Common myeloid progenitor, CD34-positive (primary cell): ENCODE measurements at regions not wholly inside any gene's neighbourhood (a gene's known extent, or its start where the extent isn't known, plus 50 kb on each side); places are given as distances from the start of the nearest gene placed in this dataset.

Experiments
- CTCF ChIA-PET: fragments of 350-600 bp; sonication (Branson Sonifier 250); formaldehyde crosslinking; loops from one replicate; lab custom pipeline; 2021; ENCODE audit warnings: antibody characterized with exemption; lab: Charles Lee
- POLR2A ChIA-PET: fragments of 350-600 bp; sonication (Branson Sonifier 250); formaldehyde crosslinking; loops from one replicate; lab custom pipeline; 2021; ENCODE audit warnings: antibody characterized with exemption; lab: Charles Lee
- DNase-seq, 3 donors: peaks; one replicate each; pipeline versions ENCODE4 v3.0.0 to v3.0.0-alpha.2; 2013
- H3K27ac ChIP-seq, 2 experiments: 1 replicate in 1 of 2; 2 replicates in 1 of 2; pipeline ENCODE4 v1.7.0; 2013; ENCODE audit warnings: inconsistent platforms in 2 of 2, low read length in 2 of 2, mild to moderate bottlenecking in 2 of 2, low read depth in 1 of 2, moderate library complexity in 1 of 2; ENCODE audit not compliant: severe bottlenecking in 2 of 2, insufficient read depth in 1 of 2, poor library complexity in 1 of 2
- H3K27me3 ChIP-seq, 5 experiments: replicated peaks in 2 of 5; 1 replicate in 3 of 5; 2 replicates in 2 of 5; pipeline versions ENCODE4 v1.6.1 to v1.7.0; 2013; ENCODE audit warnings: low read length in 4 of 5, mild to moderate bottlenecking in 2 of 5, moderate library complexity in 2 of 5, inconsistent platforms in 1 of 5; ENCODE audit not compliant: insufficient read depth in 5 of 5, control insufficient read depth in 4 of 5
- H3K36me3 ChIP-seq, 4 experiments: 1 replicate in 2 of 4; 2 replicates in 2 of 4; pipeline versions ENCODE4 v1.6.1 to v1.7.0; 2013; ENCODE audit warnings: low read length in 3 of 4, control low read depth in 1 of 4, mild to moderate bottlenecking in 1 of 4; ENCODE audit not compliant: control insufficient read depth in 4 of 4, insufficient read depth in 4 of 4
- H3K4me1 ChIP-seq, 4 experiments: 1 replicate in 3 of 4; 2 replicates in 1 of 4; pipeline versions ENCODE4 v1.6.1 to v1.7.1; 2013; ENCODE audit warnings: low read length in 3 of 4, mild to moderate bottlenecking in 3 of 4, control low read depth in 1 of 4, inconsistent platforms in 1 of 4, moderate library complexity in 1 of 4; ENCODE audit not compliant: control insufficient read depth in 4 of 4, insufficient read depth in 4 of 4; ENCODE audit errors: control extremely low read depth in 1 of 4
- H3K4me3 ChIP-seq, 7 experiments: 1 replicate in 4 of 7; 2 replicates in 3 of 7; pipeline versions ENCODE4 v1.5.1 to v1.7.0; 2013; ENCODE audit warnings: mild to moderate bottlenecking in 7 of 7, low read length in 6 of 7, moderate library complexity in 6 of 7, inconsistent platforms in 2 of 7, low read depth in 2 of 7, control low read depth in 1 of 7; ENCODE audit not compliant: insufficient read depth in 4 of 7, control insufficient read depth in 1 of 7; ENCODE audit errors: extremely low read depth in 1 of 7
- H3K9me3 ChIP-seq, 5 experiments: 1 replicate in 4 of 5; 2 replicates in 1 of 5; pipeline versions ENCODE4 v1.6.1 to v1.7.1; 2013; ENCODE audit warnings: low read length in 4 of 5, mild to moderate bottlenecking in 2 of 5, inconsistent platforms in 1 of 5, low read depth in 1 of 5, moderate library complexity in 1 of 5; ENCODE audit not compliant: control insufficient read depth in 4 of 5, insufficient read depth in 2 of 5; ENCODE audit errors: control extremely low read depth in 1 of 5
- WGBS: methylation state at CpG from one replicate; pipeline ENCODE4 v1.1.5; 2013; ENCODE audit not compliant: insufficient coverage; 5-methylcytosine and 5-hydroxymethylcytosine counted together

GRCh38 chr7:46979439-46979838 lies 602.5 kb downstream of the TNS3 start:
- Histone ChIP-seq H3K9me3 (no peaks in the 10 kb centered on the region), H3K27ac (no peak overlapping the region), H3K4me1 (no peaks in the 10 kb centered on the region), H3K36me3 (no peaks in the 10 kb centered on the region), H3K27me3 (no peaks in the 10 kb centered on the region), H3K4me3 (no peak overlapping the region)
- no peak for DNase-seq
- WGBS = no CpG with 5 or more reads among the region's 1 CpG
- POLR2A ChIA-PET = interaction anchor here (0.7 kb wide), 1 partner anchor 17 kb away, joined by 3 read pairs; no protein-coding TSS in a partner anchor
- CTCF ChIA-PET = no interaction called here

DNA sequence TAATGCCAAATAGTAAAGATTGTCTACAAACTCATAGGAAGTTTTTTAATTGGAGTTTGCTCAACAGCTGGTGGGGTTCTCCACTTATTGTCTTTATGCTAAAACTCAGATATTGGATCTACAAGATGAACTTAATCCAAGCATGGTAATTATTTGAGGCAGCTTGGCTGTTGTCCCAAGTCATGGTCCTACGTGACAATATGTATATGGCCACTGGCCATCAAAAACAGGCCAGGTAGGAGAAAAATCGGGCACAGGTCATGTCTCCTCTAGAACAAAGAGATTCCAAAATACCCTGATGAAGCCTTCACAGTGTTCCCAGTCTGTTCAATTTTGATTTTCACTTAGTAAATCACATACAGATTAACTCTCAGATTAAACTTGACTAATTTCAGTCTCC lies 606.4 kb downstream of the TNS3 start:
- POLR2A ChIA-PET = no interaction called here
- WGBS = 88% methylated on average over 2 of the region's 2 CpGs
- H3K4me3 ChIP-seq = no peak overlapping the region
- H3K4me1 ChIP-seq = no peaks in the 10 kb centered on the region
- H3K27me3 ChIP-seq = no peaks in the 10 kb centered on the region
- H3K36me3 ChIP-seq = no peaks in the 10 kb centered on the region
- H3K9me3 ChIP-seq = no peaks in the 10 kb centered on the region
- H3K27ac ChIP-seq = no peak overlapping the region
- CTCF ChIA-PET = no interaction called here
- no peak for DNase-seq

- no peak for DNase-seq
- no peak overlapping the region for H3K4me3 ChIP-seq
- H3K27me3 ChIP-seq = no peaks in the 10 kb centered on the region
- POLR2A ChIA-PET = no interaction called here
- WGBS = 100% methylated on average over 1 of the region's 3 CpGs
- CTCF ChIA-PET = no interaction called here
- H3K4me1 ChIP-seq = no peaks in the 10 kb centered on the region
- H3K9me3 ChIP-seq = no peaks in the 10 kb centered on the region
- no peaks in the 10 kb centered on the region for H3K36me3 ChIP-seq
- no peak overlapping the region for H3K27ac ChIP-seq
Measured at GRCh38 chr7:46972205-46972604, 609.7 kb downstream of the TNS3 start.

- H3K4me3 ChIP-seq = no peak overlapping the region
- H3K27ac ChIP-seq = no peak overlapping the region
- DNase-seq = no peak
- no peaks in the 10 kb centered on the region for H3K36me3 ChIP-seq
- H3K27me3 ChIP-seq = no peaks in the 10 kb centered on the region
- ChIA-PET POLR2A (no interaction called here), CTCF (no interaction called here)
- H3K9me3 ChIP-seq = no peaks in the 10 kb centered on the region
- WGBS = no CpG with 5 or more reads among the region's 1 CpG
- no peaks in the 10 kb centered on the region for H3K4me1 ChIP-seq
Measured at GRCh38 chr7:46970476-46970875, 611.4 kb downstream of the TNS3 start.

- DNase-seq = no peak
- H3K36me3 ChIP-seq = no peaks in the 10 kb centered on the region
- H3K27me3 ChIP-seq = no peaks in the 10 kb centered on the region
- no peak overlapping the region for H3K27ac ChIP-seq
- 94% methylated on average over 5 of the region's 5 CpGs for WGBS
- CTCF ChIA-PET = no interaction called here
- H3K9me3 ChIP-seq = no peaks in the 10 kb centered on the region
- no peak overlapping the region for H3K4me3 ChIP-seq
- POLR2A ChIA-PET = no interaction called here
- H3K4me1 ChIP-seq = no peaks in the 10 kb centered on the region
Measured at GRCh38 chr7:46970131-46970430, 611.8 kb downstream of the TNS3 start.

- DNase-seq = no peak
- WGBS = 96% methylated on average over 6 of the region's 12 CpGs
- H3K27me3 ChIP-seq = no peaks in the 10 kb centered on the region
- H3K36me3 ChIP-seq = no peaks in the 10 kb centered on the region
- ChIA-PET CTCF (no interaction called here), POLR2A (no interaction called here)
- H3K4me1 ChIP-seq = no peaks in the 10 kb centered on the region
- no peaks in the 10 kb centered on the region for H3K9me3 ChIP-seq
- H3K27ac ChIP-seq = no peak overlapping the region
- H3K4me3 ChIP-seq = no peak overlapping the region
Measured at GRCh38 chr7:46969303-46970130, 612.4 kb downstream of the TNS3 start.

- POLR2A ChIA-PET = no interaction called here
- peaks cover 0 to 5% (median 0%) of the 10 kb centered on the region in 5 experiments for H3K9me3 ChIP-seq
- no peaks in the 10 kb centered on the region for H3K36me3 ChIP-seq
- no CpG with 5 or more reads among the region's 1 CpG for WGBS
- CTCF ChIA-PET = no interaction called here
- H3K27ac ChIP-seq = no peak overlapping the region
- H3K4me3 ChIP-seq = no peak overlapping the region
- no peaks in the 10 kb centered on the region for H3K27me3 ChIP-seq
- no peak for DNase-seq
- no peaks in the 10 kb centered on the region for H3K4me1 ChIP-seq
Measured at GRCh38 chr7:46968003-46968402, 613.9 kb downstream of the TNS3 start.
